HCT116 (cell line): ENCODE measurements at regions not wholly inside any gene's neighbourhood (a gene's known extent, or its start where the extent isn't known, plus 50 kb on each side); places are given as distances from the start of the nearest gene placed in this dataset.

Experiments used
- ATAC-seq: fragments of 200-7000 bp; cut with Tn5 transposase; 2 replicates; pipeline ENCODE4 v1.9.1; 2020; ENCODE audit warnings: mild to moderate bottlenecking, moderate library complexity
- BruUV-seq: library from RNA; stranded (reverse); fragments of 400-500 nt; replicated peaks from 2 replicates; lab custom pipeline; 2021; lab: Mats Ljungman, UMichigan
- CTCF ChIA-PET: fragments of 300-600 bp; sonication (Branson Sonifier 250); formaldehyde crosslinking; loops from one replicate; lab custom pipeline; 2021; ENCODE audit warnings: antibody characterized with exemption; lab: Charles Lee
- POLR2A ChIA-PET: fragments of 300-600, 350-600 bp; sonication (Branson Sonifier 250); formaldehyde crosslinking; loops from one replicate; lab custom pipeline; 2021; ENCODE audit warnings: antibody characterized with exemption; lab: Charles Lee
- RAD21 ChIA-PET, 2 experiments: fragments of 300-600 bp; sonication (Branson Sonifier 250); formaldehyde crosslinking; loops; one replicate each; lab custom pipeline; 2023; ENCODE audit warnings: low total read pairs in 2 of 2; ENCODE audit not compliant: uncharacterized antibody in 2 of 2, unreplicated experiment in 2 of 2, low non-redundant PET in 1 of 2; lab: Charles Lee
- DNase-seq: peaks from one replicate; pipeline ENCODE4 v3.0.0-alpha.2; 2010; ENCODE audit warnings: low read depth, low spot score
- H2AFZ ChIP-seq: fragments of 200-600 bp; shearing (Covaris generic), sonication (generic); 2 replicates; pipeline ENCODE4 v1.6.1; 2017; ENCODE audit warnings: low read depth, mixed run types, mixed read lengths, antibody characterized with exemption, low read length; ENCODE audit not compliant: poor library complexity, severe bottlenecking
- H3K27ac ChIP-seq: 2 replicates; pipeline ENCODE4 v1.5.1; 2012; ENCODE audit warnings: low read depth, low read length
- H3K27me3 ChIP-seq: fragments of 200-600 bp; sonication (generic); 2 replicates; pipeline ENCODE4 v1.6.1; 2016; ENCODE audit warnings: mixed run types, low read length, mixed read lengths; ENCODE audit not compliant: insufficient read depth
- H3K36me3 ChIP-seq, 2 experiments: fragments of 200-500 bp in 1 of 2; fragments of 200-600 bp in 1 of 2; sonication (Bioruptor generic) in 1 of 2; sonication (generic) in 1 of 2; 2 replicates each; pipeline versions ENCODE4 v1.5.1 to v1.6.1; 2014 to 2016; ENCODE audit warnings: low read length in 2 of 2, inconsistent platforms in 1 of 2, mixed read lengths in 1 of 2, mixed run types in 1 of 2; ENCODE audit not compliant: insufficient read depth in 2 of 2, control insufficient read depth in 1 of 2
- H3K4me1 ChIP-seq, 2 experiments: fragments of 200-600 bp in 1 of 2; sonication (generic) in 1 of 2; 2 replicates each; pipeline versions ENCODE4 v1.5.1 to v1.6.1; 2012 to 2017; ENCODE audit warnings: low read length in 2 of 2, inconsistent platforms in 1 of 2, mild to moderate bottlenecking in 1 of 2, mixed read lengths in 1 of 2, mixed run types in 1 of 2, moderate library complexity in 1 of 2; ENCODE audit not compliant: insufficient read depth in 2 of 2, control insufficient read depth in 1 of 2
- H3K4me2 ChIP-seq: fragments of 200-600 bp; sonication (generic); 2 replicates; pipeline ENCODE4 v1.6.1; 2017; ENCODE audit warnings: mixed run types, low read length, mixed read lengths
- H3K4me3 ChIP-seq, 2 experiments: fragments of 200-600 bp in 1 of 2; sonication (generic) in 1 of 2; replicated peaks in 1 of 2; 2 replicates each; pipeline ENCODE4 v1.5.1; 2011 to 2016; ENCODE audit warnings: low read length in 2 of 2, control low read depth in 1 of 2, low read depth in 1 of 2, mild to moderate bottlenecking in 1 of 2, mixed read lengths in 1 of 2, mixed run types in 1 of 2
- H3K79me2 ChIP-seq: fragments of 200-600 bp; sonication (generic); 2 replicates; pipeline ENCODE4 v1.6.1; 2017; ENCODE audit warnings: mild to moderate bottlenecking, mixed run types, low read length, moderate library complexity, mixed read lengths; ENCODE audit not compliant: insufficient read depth
- H3K9ac ChIP-seq: fragments of 200-600 bp; sonication (generic); 2 replicates; pipeline ENCODE4 v1.6.1; 2016; ENCODE audit warnings: low read length, mixed read lengths
- H3K9me2 ChIP-seq: fragments of 200-600 bp; sonication (generic), shearing (Covaris generic); 2 replicates; pipeline ENCODE4 v1.6.1; 2017; ENCODE audit warnings: mixed run types, mild to moderate bottlenecking, moderate library complexity; ENCODE audit not compliant: insufficient read depth
- H3K9me3 ChIP-seq, 2 experiments: fragments of 200-500 bp in 1 of 2; fragments of 200-600 bp in 1 of 2; sonication (Bioruptor generic) in 1 of 2; sonication (generic) in 1 of 2; 2 replicates each; pipeline ENCODE4 v1.6.1; 2014 to 2017; ENCODE audit warnings: low read length in 2 of 2, mixed read lengths in 2 of 2, inconsistent platforms in 1 of 2, low read depth in 1 of 2, mild to moderate bottlenecking in 1 of 2, mixed run types in 1 of 2, moderate library complexity in 1 of 2; ENCODE audit not compliant: control insufficient read depth in 1 of 2, insufficient read depth in 1 of 2
- H4K20me1 ChIP-seq: fragments of 200-600 bp; sonication (generic), shearing (Covaris generic); 2 replicates; pipeline ENCODE4 v1.6.1; 2017; ENCODE audit warnings: mixed run types, mild to moderate bottlenecking, moderate library complexity; ENCODE audit not compliant: insufficient read depth
- CEBPB ChIP-seq: IDR thresholded peaks from 2 replicates; pipeline ENCODE4 v1.6.1; 2012; ENCODE audit warnings: low read depth
- CTCF ChIP-seq, 3 experiments: fragments of 200-600 bp in 1 of 3; sonication (generic) in 1 of 3; IDR thresholded peaks in 2 of 3; conservative IDR thresholded peaks in 1 of 3; 2 replicates each; pipeline ENCODE4 v1.5.1; 2012 to 2017; ENCODE audit warnings: low read depth in 2 of 3, low read length in 2 of 3, antibody characterized with exemption in 1 of 3, borderline replicate concordance in 1 of 3, control low read depth in 1 of 3, mild to moderate bottlenecking in 1 of 3, mixed read lengths in 1 of 3, mixed run types in 1 of 3, moderate library complexity in 1 of 3; ENCODE audit not compliant: insufficient read depth in 1 of 3
- EGR1 ChIP-seq: IDR thresholded peaks from 2 replicates; pipeline ENCODE4 v1.6.1; 2012; ENCODE audit warnings: low read depth
- ELF1 ChIP-seq: IDR thresholded peaks from 2 replicates; pipeline ENCODE4 v1.6.1; 2012; ENCODE audit warnings: low read depth, borderline replicate concordance
- EZH2 ChIP-seq: fragments of 200-600 bp; sonication (generic); IDR thresholded peaks from 2 replicates; pipeline ENCODE4 v1.6.1; 2017; ENCODE audit warnings: antibody characterized with exemption, mixed run types
- JUND ChIP-seq: IDR thresholded peaks from 2 replicates; pipeline ENCODE4 v1.6.1; 2012
- POLR2A ChIP-seq: IDR thresholded peaks from 2 replicates; pipeline ENCODE4 v1.7.0; 2011; ENCODE audit warnings: borderline replicate concordance; ENCODE audit not compliant: insufficient read depth, insufficient read length; ENCODE audit errors: extremely low read depth
- RAD21 ChIP-seq: IDR thresholded peaks from 2 replicates; pipeline ENCODE4 v1.6.1; 2012; ENCODE audit warnings: low read depth, mild to moderate bottlenecking
- SIN3A ChIP-seq: IDR thresholded peaks from 2 replicates; pipeline ENCODE4 v1.6.1; 2012; ENCODE audit warnings: low read depth
- SP1 ChIP-seq: IDR thresholded peaks from 2 replicates; pipeline ENCODE4 v1.6.1; 2012; ENCODE audit warnings: low read depth
- SRF ChIP-seq: IDR thresholded peaks from 2 replicates; pipeline ENCODE4 v1.6.1; 2012; ENCODE audit warnings: low read depth
- ZFX ChIP-seq: fragments of 450-650 bp; IDR thresholded peaks from 2 replicates; pipeline ENCODE4 v1.6.1; 2017
- intact Hi-C: fragments of 100-400 bp; cut with micrococcal nuclease; formaldehyde crosslinking; loops from 2 replicates; pipeline ENCODE4 v1.10.0; 2022
- TF ChIP-seq, protein P1 (sequence below): IDR thresholded peaks from 2 replicates; pipeline ENCODE4 v1.6.1; 2011; ENCODE audit warnings: mild to moderate bottlenecking, low read length, moderate library complexity; ENCODE audit not compliant: insufficient replicate concordance; ENCODE audit errors: extremely low read depth
- TF ChIP-seq, protein P2 (sequence below): IDR thresholded peaks from 2 replicates; pipeline ENCODE4 v1.6.1; 2012

DNA sequence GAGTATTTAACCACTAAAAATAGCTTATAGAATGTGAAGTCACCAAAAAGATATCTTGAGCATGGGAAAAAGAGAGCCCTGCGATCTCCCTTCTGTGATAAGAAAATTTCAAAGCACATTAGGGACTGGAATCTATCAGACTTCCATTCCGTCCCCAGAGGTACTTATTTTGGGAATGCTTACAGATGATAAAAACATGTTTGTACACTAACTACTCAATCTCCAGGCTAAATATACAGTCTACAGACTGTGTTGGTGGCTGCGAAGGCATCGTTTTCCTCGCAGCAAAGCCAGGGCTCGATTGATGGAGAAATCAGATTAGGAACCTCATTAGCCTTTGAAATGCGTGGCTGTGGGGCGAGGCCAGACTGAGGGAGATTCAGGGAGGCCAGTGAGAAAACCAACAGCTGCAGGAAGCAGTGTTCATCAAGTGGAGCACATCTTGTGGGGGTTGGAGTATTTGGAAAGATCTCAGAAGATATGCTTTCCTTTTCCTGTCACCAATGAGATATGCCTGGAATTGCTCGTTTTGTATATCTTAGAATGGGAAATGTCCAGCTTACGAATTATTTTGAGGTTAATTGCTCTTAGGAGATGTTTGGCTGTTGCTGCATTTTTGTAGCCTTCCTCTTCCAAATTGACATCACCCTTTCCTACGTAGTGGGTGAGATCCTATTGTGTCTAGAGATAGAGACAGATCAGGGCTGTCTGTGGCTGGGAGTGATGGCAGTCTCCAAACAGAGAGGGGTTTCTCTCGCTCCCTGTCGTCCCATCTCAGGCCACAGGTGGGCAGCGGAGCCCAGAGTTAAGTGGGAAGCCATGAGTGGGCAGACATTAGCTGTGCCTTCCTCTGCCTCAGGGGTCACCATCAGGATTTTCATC, 224.9 kb upstream of the FAT1 start (continued):
- no peak for TF ChIP-seq POLR2A
- no peak for TF ChIP-seq ZFX
- TF ChIP-seq, protein P1, sequence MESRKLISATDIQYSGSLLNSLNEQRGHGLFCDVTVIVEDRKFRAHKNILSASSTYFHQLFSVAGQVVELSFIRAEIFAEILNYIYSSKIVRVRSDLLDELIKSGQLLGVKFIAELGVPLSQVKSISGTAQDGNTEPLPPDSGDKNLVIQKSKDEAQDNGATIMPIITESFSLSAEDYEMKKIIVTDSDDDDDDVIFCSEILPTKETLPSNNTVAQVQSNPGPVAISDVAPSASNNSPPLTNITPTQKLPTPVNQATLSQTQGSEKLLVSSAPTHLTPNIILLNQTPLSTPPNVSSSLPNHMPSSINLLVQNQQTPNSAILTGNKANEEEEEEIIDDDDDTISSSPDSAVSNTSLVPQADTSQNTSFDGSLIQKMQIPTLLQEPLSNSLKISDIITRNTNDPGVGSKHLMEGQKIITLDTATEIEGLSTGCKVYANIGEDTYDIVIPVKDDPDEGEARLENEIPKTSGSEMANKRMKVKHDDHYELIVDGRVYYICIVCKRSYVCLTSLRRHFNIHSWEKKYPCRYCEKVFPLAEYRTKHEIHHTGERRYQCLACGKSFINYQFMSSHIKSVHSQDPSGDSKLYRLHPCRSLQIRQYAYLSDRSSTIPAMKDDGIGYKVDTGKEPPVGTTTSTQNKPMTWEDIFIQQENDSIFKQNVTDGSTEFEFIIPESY: no peak

GRCh38 chr4:186949847-186950246, 226.2 kb upstream of the FAT1 start:
- ATAC-seq (no peak), DNase-seq (no peak)
- intact Hi-C loops: loop anchor here (10.0 kb wide), 1 partner anchor 655 kb away; no protein-coding TSS in a partner anchor
- H3K27me3 ChIP-seq: no peaks in the 10 kb centered on the region
- ChIA-PET POLR2A (no interaction called here), RAD21 (no interaction called here), CTCF (no interaction called here)
- no peaks in the 10 kb centered on the region for H3K36me3 ChIP-seq
- H2AFZ ChIP-seq: no peak overlapping the region
- no peaks in the 10 kb centered on the region for H3K9me3 ChIP-seq
- H3K27ac ChIP-seq: no peak overlapping the region
- no TSS peak for BruUV-seq
- H4K20me1 ChIP-seq: no peaks in the 10 kb centered on the region
- H3K9ac ChIP-seq: no peak overlapping the region
- H3K4me2 ChIP-seq: no peak overlapping the region
- TF ChIP-seq SRF (no peak), CTCF (IDR thresholded peaks at IDR 0.05 in 2 of 3, conservative IDR thresholded peaks at IDR 0.05 in 1 of 3; ENCODE audit: borderline replicate concordance in 1 of 3, insufficient read depth in 1 of 3, low read depth in 2 of 3, low read length in 2 of 3) (no peak), SIN3A (no peak), EZH2 (no peak), CEBPB (no peak), RAD21 (no peak), SP1 (no peak), EGR1 (no peak), JUND (no peak), ELF1 (no peak), POLR2A (no peak)
- TF ChIP-seq, protein P2, sequence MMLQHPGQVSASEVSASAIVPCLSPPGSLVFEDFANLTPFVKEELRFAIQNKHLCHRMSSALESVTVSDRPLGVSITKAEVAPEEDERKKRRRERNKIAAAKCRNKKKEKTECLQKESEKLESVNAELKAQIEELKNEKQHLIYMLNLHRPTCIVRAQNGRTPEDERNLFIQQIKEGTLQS: no peak
- TF ChIP-seq, protein P1: no peak
- no peaks in the 10 kb centered on the region for H3K9me2 ChIP-seq
- peaks cover 24 to 52% of the 10 kb centered on the region in 2 experiments for H3K4me1 ChIP-seq
- H3K4me3 ChIP-seq: no peak overlapping the region
- no peaks in the 10 kb centered on the region for H3K79me2 ChIP-seq
